Heart left ventricle (tissue), 13 donors: ENCODE measurements at regions not wholly inside any gene's neighbourhood (a gene's known extent, or its start where the extent isn't known, plus 50 kb on each side); places are given as distances from the start of the nearest gene placed in this dataset.

Experiments
- POLR2A ChIP-seq, 2 donors: fragments of 450-650 bp; IDR thresholded peaks; one replicate each; pipeline ENCODE4 v1.6.1; 2017; ENCODE audit warnings: antibody characterized with exemption in 2 of 2, mild to moderate bottlenecking in 2 of 2, moderate library complexity in 2 of 2
- TF ChIP-seq, protein P1 (sequence below), 12 donors: fragments of 200-600 bp; sonication (generic) in 4 of 12; IDR thresholded peaks; one replicate each; pipeline versions ENCODE4 v1.5.0 to v1.8.0; 2018 to 2022; ENCODE audit warnings: antibody characterized with exemption in 12 of 12, mild to moderate bottlenecking in 5 of 12
- donor health status: ischemic (EF 13 %, LVEDD 7.1; RV severe dilation, severe dysfunction).
- donor health status: DM: no; HTN: yes; CAD: no.
- donor health status: DM: no; HTN: no; CAD: no.
- donor health status: ischemic (EF 25% LVEDD 6.9; RV normal size, moderate dysfunction).
- donor health status: ischemic (EF 25% LVEDD 5.7; RV mildly dilated, moderate dysfunction).
- donor health status: ischemic (EF 35%, LVEDD 5.7; RV mildly dilated, moderate dysfunction).
- donor health status: nonischemic (EF 11% LVEDD 7.7; RV severe dilation, severe dysfunction).
- donor health status: DM: yes; HTN: yes; CAD: no.
- donor health status: PGD.
- donor health status: ischemic (EF 29% LVEDD 5.4; RV normal size, mild dysfunction).
- donor health status: nonischemic (EF 23%, LVEDD 6.1; RV moderate dilation, normal function).

DNA sequence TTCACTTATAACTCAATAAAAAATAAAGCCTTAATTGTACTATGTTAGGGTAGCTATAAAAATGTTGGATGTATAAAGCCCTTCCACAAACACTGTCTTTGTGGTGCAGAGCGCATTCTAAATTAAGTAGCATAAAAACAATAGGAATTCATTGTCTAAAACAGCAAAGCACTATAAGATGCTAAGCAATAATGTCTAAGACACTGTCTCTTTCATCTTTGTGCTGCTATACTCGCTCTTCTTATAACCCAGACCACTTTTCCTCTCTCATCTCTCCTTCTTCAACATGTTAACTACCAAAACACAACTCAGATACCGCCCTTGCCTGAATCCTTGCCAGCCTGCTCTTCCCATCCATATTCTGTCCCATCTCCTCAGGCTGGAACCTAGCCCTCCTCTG lies 170.0 kb downstream of the CENPC start:
- no peak for TF ChIP-seq POLR2A (IDR thresholded peaks at IDR 0.05)
- TF ChIP-seq, protein P1, sequence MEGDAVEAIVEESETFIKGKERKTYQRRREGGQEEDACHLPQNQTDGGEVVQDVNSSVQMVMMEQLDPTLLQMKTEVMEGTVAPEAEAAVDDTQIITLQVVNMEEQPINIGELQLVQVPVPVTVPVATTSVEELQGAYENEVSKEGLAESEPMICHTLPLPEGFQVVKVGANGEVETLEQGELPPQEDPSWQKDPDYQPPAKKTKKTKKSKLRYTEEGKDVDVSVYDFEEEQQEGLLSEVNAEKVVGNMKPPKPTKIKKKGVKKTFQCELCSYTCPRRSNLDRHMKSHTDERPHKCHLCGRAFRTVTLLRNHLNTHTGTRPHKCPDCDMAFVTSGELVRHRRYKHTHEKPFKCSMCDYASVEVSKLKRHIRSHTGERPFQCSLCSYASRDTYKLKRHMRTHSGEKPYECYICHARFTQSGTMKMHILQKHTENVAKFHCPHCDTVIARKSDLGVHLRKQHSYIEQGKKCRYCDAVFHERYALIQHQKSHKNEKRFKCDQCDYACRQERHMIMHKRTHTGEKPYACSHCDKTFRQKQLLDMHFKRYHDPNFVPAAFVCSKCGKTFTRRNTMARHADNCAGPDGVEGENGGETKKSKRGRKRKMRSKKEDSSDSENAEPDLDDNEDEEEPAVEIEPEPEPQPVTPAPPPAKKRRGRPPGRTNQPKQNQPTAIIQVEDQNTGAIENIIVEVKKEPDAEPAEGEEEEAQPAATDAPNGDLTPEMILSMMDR (IDR thresholded peaks at IDR 0.05) = no peak
